ENCODE measurements at regions not wholly inside any gene's neighbourhood (a gene's known extent, or its start where the extent isn't known, plus 50 kb on each side); places are given as distances from the start of the nearest gene placed in this dataset.

- TF ChIP-seq CTCF (IDR thresholded peaks at IDR 0.05) (no peak), POLR2A (IDR thresholded peaks at IDR 0.05) (no peak)
Observed at GRCh38 chr1:79737193-79737592, 730.7 kb upstream of the ADGRL4 start.
